Trophoblast cell (in vitro differentiated cells and primary cell): ENCODE measurements at regions not wholly inside any gene's neighbourhood (a gene's known extent, or its start where the extent isn't known, plus 50 kb on each side); places are given as distances from the start of the nearest gene placed in this dataset.

ENCODE experiments used
- DNase-seq, 2 donors: peaks; one replicate each; pipeline ENCODE4 v3.0.0-alpha.2; 2016
- H2AFZ ChIP-seq: 2 replicates; pipeline ENCODE4 v1.6.1; 2013; ENCODE audit warnings: low read length, moderate library complexity, mild to moderate bottlenecking; ENCODE audit not compliant: insufficient read depth, poor library complexity
- H2AK5ac ChIP-seq: 2 replicates; pipeline ENCODE4 v1.6.1; 2013; ENCODE audit warnings: mild to moderate bottlenecking, low read length
- H2BK120ac ChIP-seq: 2 replicates; pipeline ENCODE4 v1.6.1; 2013; ENCODE audit warnings: low read length, mild to moderate bottlenecking, moderate library complexity; ENCODE audit not compliant: insufficient read depth, poor library complexity
- H2BK12ac ChIP-seq: 2 replicates; pipeline ENCODE4 v1.6.1; 2013; ENCODE audit warnings: mild to moderate bottlenecking, low read length, moderate library complexity
- H2BK5ac ChIP-seq: 2 replicates; pipeline ENCODE4 v1.6.1; 2013; ENCODE audit warnings: low read length, low read depth, moderate library complexity, mild to moderate bottlenecking; ENCODE audit not compliant: poor library complexity
- H3K14ac ChIP-seq: 2 replicates; pipeline ENCODE4 v1.6.1; 2013; ENCODE audit warnings: mild to moderate bottlenecking, low read length
- H3K18ac ChIP-seq: 2 replicates; pipeline ENCODE4 v1.6.1; 2013; ENCODE audit warnings: mild to moderate bottlenecking, low read length
- H3K23ac ChIP-seq: 2 replicates; pipeline ENCODE4 v1.6.1; 2013; ENCODE audit warnings: low read length
- H3K27ac ChIP-seq: 2 replicates; pipeline ENCODE4 v1.5.1; 2013; ENCODE audit warnings: low read depth, mild to moderate bottlenecking, inconsistent platforms, low read length, moderate library complexity
- H3K27me3 ChIP-seq: 2 replicates; pipeline ENCODE4 v1.6.1; 2013; ENCODE audit warnings: inconsistent platforms, mild to moderate bottlenecking, low read length, moderate library complexity; ENCODE audit not compliant: insufficient read depth
- H3K36me3 ChIP-seq, 2 experiments: 1 replicate in 1 of 2; 2 replicates in 1 of 2; pipeline ENCODE4 v1.6.1; 2013; ENCODE audit warnings: low read length in 2 of 2, mild to moderate bottlenecking in 2 of 2, moderate library complexity in 1 of 2; ENCODE audit not compliant: insufficient read depth in 2 of 2, control insufficient read depth in 1 of 2
- H3K4ac ChIP-seq: 2 replicates; pipeline ENCODE4 v1.6.1; 2013; ENCODE audit warnings: low read depth, mild to moderate bottlenecking, low read length, moderate library complexity
- H3K4me1 ChIP-seq, 2 experiments: 1 replicate in 1 of 2; 2 replicates in 1 of 2; pipeline ENCODE4 v1.6.1; 2013; ENCODE audit warnings: low read length in 2 of 2, mild to moderate bottlenecking in 2 of 2, moderate library complexity in 1 of 2; ENCODE audit not compliant: insufficient read depth in 2 of 2, control insufficient read depth in 1 of 2
- H3K4me2 ChIP-seq: 2 replicates; pipeline ENCODE4 v1.6.1; 2013; ENCODE audit warnings: inconsistent platforms, mild to moderate bottlenecking, low read length, moderate library complexity
- H3K4me3 ChIP-seq: 2 replicates; pipeline ENCODE4 v1.5.1; 2013; ENCODE audit warnings: mild to moderate bottlenecking, low read depth, low read length, inconsistent platforms
- H3K79me1 ChIP-seq: one replicate; pipeline ENCODE4 v1.6.1; 2013; ENCODE audit warnings: low read length
- H3K79me2 ChIP-seq: 2 replicates; pipeline ENCODE4 v1.6.1; 2013; ENCODE audit warnings: low read length, mild to moderate bottlenecking; ENCODE audit not compliant: control insufficient read depth, insufficient read depth, poor library complexity
- H3K9ac ChIP-seq: 2 replicates; pipeline ENCODE4 v1.6.1; 2013; ENCODE audit warnings: mild to moderate bottlenecking, low read length
- H3K9me3 ChIP-seq: 2 replicates; pipeline ENCODE4 v1.6.1; 2013; ENCODE audit warnings: low read depth, mild to moderate bottlenecking, control low read depth, inconsistent platforms, low read length; ENCODE audit not compliant: insufficient read depth
- H4K12ac ChIP-seq: 2 replicates; pipeline ENCODE4 v1.6.1; 2013; ENCODE audit warnings: low read depth, mild to moderate bottlenecking, low read length, moderate library complexity
- H4K8ac ChIP-seq: 2 replicates; pipeline ENCODE4 v1.6.1; 2013; ENCODE audit warnings: low read depth, mild to moderate bottlenecking, low read length, moderate library complexity
- H4K91ac ChIP-seq: one replicate; pipeline ENCODE4 v1.6.1; 2013; ENCODE audit warnings: low read depth, mild to moderate bottlenecking, low read length, moderate library complexity
- WGBS: extraction: QIAGEN DNeasy Blood & Tissue Kit; methylation state at CpG from one replicate; pipeline ENCODE4 v1.1.7; 2013; ENCODE audit warnings: missing lambda C conversion rate; ENCODE audit not compliant: insufficient read length, insufficient coverage; ENCODE audit errors: extremely low coverage; 5-methylcytosine and 5-hydroxymethylcytosine counted together

GRCh38 chr5:103764403-103764802 lies 201.8 kb upstream of the NUDT12 start:
- no peak overlapping the region for H3K23ac ChIP-seq
- H3K9ac ChIP-seq, result no peak overlapping the region
- no peaks in the 10 kb centered on the region for H3K27me3 ChIP-seq
- no peaks in the 10 kb centered on the region for H3K79me1 ChIP-seq
- H4K91ac ChIP-seq, result no peak overlapping the region
- no peak overlapping the region for H4K8ac ChIP-seq
- no peak overlapping the region for H2BK120ac ChIP-seq
- no peak overlapping the region for H2AFZ ChIP-seq
- no CpG with 5 or more reads among the region's 10 CpGs for WGBS
- H2BK12ac ChIP-seq, result no peak overlapping the region
- H2BK5ac ChIP-seq, result no peak overlapping the region
- H3K9me3 ChIP-seq, result no peaks in the 10 kb centered on the region
- H3K27ac ChIP-seq, result no peak overlapping the region
- no peak overlapping the region for H3K18ac ChIP-seq
- H3K4ac ChIP-seq, result no peak overlapping the region
- no peaks in the 10 kb centered on the region for H3K4me1 ChIP-seq
- H3K14ac ChIP-seq, result no peak overlapping the region
- no peak overlapping the region for H3K4me2 ChIP-seq
- no peak for DNase-seq
- H4K12ac ChIP-seq, result no peak overlapping the region
- no peak overlapping the region for H3K4me3 ChIP-seq
- H2AK5ac ChIP-seq, result no peak overlapping the region
- H3K36me3 ChIP-seq, result no peaks in the 10 kb centered on the region
- H3K79me2 ChIP-seq, result no peaks in the 10 kb centered on the region

GRCh38 chr5:103758996-103759395 lies 196.4 kb upstream of the NUDT12 start:
- H3K4ac ChIP-seq, result no peak overlapping the region
- no peak overlapping the region for H4K91ac ChIP-seq
- H3K9ac ChIP-seq, result no peak overlapping the region
- WGBS, result no CpG with 5 or more reads among the region's 2 CpGs
- no peak overlapping the region for H4K8ac ChIP-seq
- no peak overlapping the region for H3K14ac ChIP-seq
- H2BK120ac ChIP-seq, result no peak overlapping the region
- no peaks in the 10 kb centered on the region for H3K79me1 ChIP-seq
- no peak overlapping the region for H3K4me2 ChIP-seq
- no peak overlapping the region for H4K12ac ChIP-seq
- H3K23ac ChIP-seq, result no peak overlapping the region
- no peaks in the 10 kb centered on the region for H3K79me2 ChIP-seq
- H3K18ac ChIP-seq, result no peak overlapping the region
- H2AK5ac ChIP-seq, result no peak overlapping the region
- H2BK5ac ChIP-seq, result no peak overlapping the region
- no peaks in the 10 kb centered on the region for H3K9me3 ChIP-seq
- no peak overlapping the region for H3K27ac ChIP-seq
- H2AFZ ChIP-seq, result no peak overlapping the region
- H3K4me3 ChIP-seq, result no peak overlapping the region
- no peaks in the 10 kb centered on the region for H3K36me3 ChIP-seq
- H3K27me3 ChIP-seq, result no peaks in the 10 kb centered on the region
- H3K4me1 ChIP-seq, result no peaks in the 10 kb centered on the region
- no peak overlapping the region for H2BK12ac ChIP-seq
- no peak for DNase-seq

GRCh38 chr5:103755974-103756373 lies 193.4 kb upstream of the NUDT12 start:
- Histone ChIP-seq H3K4ac (no peak overlapping the region), H3K79me2 (no peaks in the 10 kb centered on the region)

GRCh38 chr5:103745353-103746065 lies 182.9 kb upstream of the NUDT12 start:
- Histone ChIP-seq H3K27me3 (no peaks in the 10 kb centered on the region), H3K4me3 (no peak overlapping the region), H2BK5ac (no peak overlapping the region), H4K12ac (no peak overlapping the region), H3K36me3 (no peaks in the 10 kb centered on the region), H3K79me2 (no peaks in the 10 kb centered on the region), H3K4me2 (no peak overlapping the region), H3K23ac (no peak overlapping the region), H3K18ac (no peak overlapping the region), H3K27ac (no peak overlapping the region), H3K9ac (no peak overlapping the region), H3K4me1 (no peaks in the 10 kb centered on the region), H3K4ac (no peak overlapping the region), H3K14ac (no peak overlapping the region), H2BK12ac (no peak overlapping the region), H3K79me1 (no peaks in the 10 kb centered on the region), H2AFZ (no peak overlapping the region), H4K91ac (no peak overlapping the region), H2AK5ac (no peak overlapping the region), H2BK120ac (no peak overlapping the region), H4K8ac (no peak overlapping the region), H3K9me3 (no peaks in the 10 kb centered on the region)
- WGBS, result no CpG with 5 or more reads among the region's 2 CpGs
- DNase-seq, result no peak

More at GRCh38 chr5:103755974-103756373, 193.4 kb upstream of the NUDT12 start:
- H3K27me3 ChIP-seq, result no peaks in the 10 kb centered on the region
- H3K9ac ChIP-seq, result no peak overlapping the region
- H3K4me1 ChIP-seq, result no peaks in the 10 kb centered on the region
- no peak overlapping the region for H3K27ac ChIP-seq
- no peak overlapping the region for H3K23ac ChIP-seq
- H3K4me2 ChIP-seq, result no peak overlapping the region
- H4K12ac ChIP-seq, result no peak overlapping the region
- H3K79me1 ChIP-seq, result no peaks in the 10 kb centered on the region
- H2AFZ ChIP-seq, result no peak overlapping the region
- H4K8ac ChIP-seq, result no peak overlapping the region
- no peak overlapping the region for H2BK5ac ChIP-seq
- no peak overlapping the region for H3K14ac ChIP-seq
- H3K4me3 ChIP-seq, result no peak overlapping the region
- H2AK5ac ChIP-seq, result no peak overlapping the region
- H3K9me3 ChIP-seq, result no peaks in the 10 kb centered on the region
- H4K91ac ChIP-seq, result no peak overlapping the region
- H2BK12ac ChIP-seq, result no peak overlapping the region
- no peak overlapping the region for H2BK120ac ChIP-seq
- no peak for DNase-seq
- no peaks in the 10 kb centered on the region for H3K36me3 ChIP-seq
- H3K18ac ChIP-seq, result no peak overlapping the region
